SW 1271 (cell line): ENCODE measurements at regions not wholly inside any gene's neighbourhood (a gene's known extent, or its start where the extent isn't known, plus 50 kb on each side); places are given as distances from the start of the nearest gene placed in this dataset.
A peak's percentile ranks its signal among the peaks of the same experiment; 100 is the strongest.

Source experiments
- DNase-seq, 2 experiments: peaks; one replicate each; lab custom pipeline; 2025; lab: John Stamatoyannopoulos, UW

- no peak for DNase-seq
Measured at GRCh38 chr18:51582551-51582950, 385.1 kb upstream of the MEX3C start.

GRCh38 chr18:51588616-51589015 lies 391.1 kb upstream of the MEX3C start:
- DNase-seq = no peak

- DNase-seq = no peak
Measured at GRCh38 chr18:51593931-51594330, 396.4 kb upstream of the MEX3C start.

GRCh38 chr18:51603111-51603510 lies 405.6 kb upstream of the MEX3C start:
- no peak for DNase-seq

GRCh38 chr18:51603551-51603950 lies 406.1 kb upstream of the MEX3C start:
- DNase-seq = no peak

GRCh38 chr18:51610481-51610880 lies 413.0 kb upstream of the MEX3C start:
- no peak for DNase-seq

- no peak for DNase-seq
Measured at GRCh38 chr18:51611326-51611725, 413.8 kb upstream of the MEX3C start.

- DNase-seq = peak; percentile 14 to 73
Measured at GRCh38 chr18:51614033-51614432, 416.6 kb upstream of the MEX3C start.

GRCh38 chr18:51614967-51615571 lies 417.6 kb upstream of the MEX3C start:
- DNase-seq = peak in 1 of 2 experiments; percentile 8

GRCh38 chr18:51617167-51617566 lies 419.7 kb upstream of the MEX3C start:
- DNase-seq = peak in 1 of 2 experiments; percentile 62

- DNase-seq = no peak
Measured at GRCh38 chr18:51617572-51618260, 420.2 kb upstream of the MEX3C start.

- DNase-seq = no peak
Measured at GRCh38 chr18:51619283-51619682, 421.8 kb upstream of the MEX3C start.

GRCh38 chr18:51621113-51621863 lies 423.8 kb upstream of the MEX3C start:
- peak in 1 of 2 experiments; percentile 28 for DNase-seq

- DNase-seq = no peak
Measured at GRCh38 chr18:51621864-51622160, 424.3 kb upstream of the MEX3C start.

- DNase-seq = no peak
Measured at GRCh38 chr18:51622702-51623101, 425.2 kb upstream of the MEX3C start.

GRCh38 chr18:51623653-51624052 lies 426.2 kb upstream of the MEX3C start:
- DNase-seq = no peak

- DNase-seq = no peak
Measured at GRCh38 chr18:51630706-51631105, 433.2 kb upstream of the MEX3C start.

- DNase-seq = no peak
Measured at GRCh38 chr18:51637881-51638280, 440.4 kb upstream of the MEX3C start.

- no peak for DNase-seq
Measured at GRCh38 chr18:51639541-51639940, 442.1 kb upstream of the MEX3C start.

GRCh38 chr18:51643483-51643882 lies 446.0 kb upstream of the MEX3C start:
- DNase-seq = no peak

- DNase-seq = no peak
Measured at GRCh38 chr18:51645607-51646006, 448.1 kb upstream of the MEX3C start.

GRCh38 chr18:51647346-51647745 lies 449.9 kb upstream of the MEX3C start:
- DNase-seq = no peak

- DNase-seq = no peak
Measured at GRCh38 chr18:51647942-51648341, 450.5 kb upstream of the MEX3C start.
